ENCODE measurements at regions not wholly inside any gene's neighbourhood (a gene's known extent, or its start where the extent isn't known, plus 50 kb on each side); places are given as distances from the start of the nearest gene placed in this dataset.

- H2AFZ ChIP-seq (ENCODE audit: control insufficient read depth, low read depth, low read length), result no peak overlapping the region
- DNase-seq (ENCODE audit: low read depth, low spot score), result no peak
- no peak for ATAC-seq
- SMC1A ChIA-PET (ENCODE audit: uncharacterized antibody, unreplicated experiment), result no interaction called here
- RAD21 ChIA-PET (ENCODE audit: unreplicated experiment), result no interaction called here
- H4K20me1 ChIP-seq (ENCODE audit: control insufficient read depth, insufficient read depth), result no peaks in the 10 kb centered on the region
- H3K27me3 ChIP-seq (replicated peaks in 1 of 2; ENCODE audit: control insufficient read depth in 2 of 2, insufficient read depth in 2 of 2, low read length in 1 of 2), result no peaks in the 10 kb centered on the region
- H3K27ac ChIP-seq (ENCODE audit: control insufficient read depth, insufficient read depth), result no peak overlapping the region
- H3K4me3 ChIP-seq, result no peak overlapping the region
- H3K9ac ChIP-seq (ENCODE audit: control insufficient read depth, insufficient read depth, low read length), result no peak overlapping the region
- no TSS peak for BruUV-seq (replicated peaks)
- in situ Hi-C loops (cut with MboI), result no loop called here
- no peaks in the 10 kb centered on the region for H3K9me3 ChIP-seq (replicated peaks; ENCODE audit: control insufficient read depth, insufficient read depth, low read length)
- no peaks in the 10 kb centered on the region for H3K36me3 ChIP-seq (ENCODE audit: control insufficient read depth in 2 of 2, insufficient read depth in 2 of 2, low read length in 1 of 2)
- CTCF ChIA-PET, result no interaction called here
- POLR2A ChIA-PET, result no interaction called here
- intact Hi-C loops (cut with micrococcal nuclease; ENCODE audit: unreplicated experiment), result no loop called here
- FAIRE-seq, result no peak
- H3K4me2 ChIP-seq (ENCODE audit: control insufficient read depth, insufficient read depth), result no peak overlapping the region
- H3K4me1 ChIP-seq (ENCODE audit: control insufficient read depth, insufficient read depth, low read length), result no peaks in the 10 kb centered on the region
- no peak for TF ChIP-seq GABPA (IDR thresholded peaks at IDR 0.05; ENCODE audit: low read depth)
- 63% methylated on average over 10 of the region's 10 CpGs for WGBS (ENCODE audit: insufficient coverage, insufficient replicate concordance, low lambda C conversion rate, missing lambda C conversion rate)
- no peaks in the 10 kb centered on the region for H3K79me2 ChIP-seq (ENCODE audit: control insufficient read depth, insufficient read depth, low read length)
Observed at GRCh38 chr6:106823732-106824351, 150.7 kb downstream of the CD24 start.

GRCh38 chr6:106823058-106823457, 151.5 kb downstream of the CD24 start:
- intact Hi-C loops (cut with micrococcal nuclease; ENCODE audit: unreplicated experiment), result no loop called here
- no peaks in the 10 kb centered on the region for H4K20me1 ChIP-seq (ENCODE audit: control insufficient read depth, insufficient read depth)
- ChIA-PET SMC1A (ENCODE audit: uncharacterized antibody, unreplicated experiment) (no interaction called here), POLR2A (no interaction called here), CTCF (no interaction called here), RAD21 (ENCODE audit: unreplicated experiment) (no interaction called here)
- DNase-seq (ENCODE audit: low read depth, low spot score) (no peak), ATAC-seq (no peak), FAIRE-seq (no peak)
- no peaks in the 10 kb centered on the region for H3K4me1 ChIP-seq (ENCODE audit: control insufficient read depth, insufficient read depth, low read length)
- no peaks in the 10 kb centered on the region for H3K9me3 ChIP-seq (replicated peaks; ENCODE audit: control insufficient read depth, insufficient read depth, low read length)
- in situ Hi-C loops (cut with MboI), result no loop called here
- H2AFZ ChIP-seq (ENCODE audit: control insufficient read depth, low read depth, low read length), result no peak overlapping the region
- no TSS peak for BruUV-seq (replicated peaks)
- H3K36me3 ChIP-seq (ENCODE audit: control insufficient read depth in 2 of 2, insufficient read depth in 2 of 2, low read length in 1 of 2), result no peaks in the 10 kb centered on the region
- no peak overlapping the region for H3K4me3 ChIP-seq
- no peak overlapping the region for H3K9ac ChIP-seq (ENCODE audit: control insufficient read depth, insufficient read depth, low read length)
- no peaks in the 10 kb centered on the region for H3K79me2 ChIP-seq (ENCODE audit: control insufficient read depth, insufficient read depth, low read length)
- no peak overlapping the region for H3K27ac ChIP-seq (ENCODE audit: control insufficient read depth, insufficient read depth)
- WGBS (ENCODE audit: insufficient coverage, insufficient replicate concordance, low lambda C conversion rate, missing lambda C conversion rate), result 35% methylated on average over 5 of the region's 5 CpGs
- H3K27me3 ChIP-seq (replicated peaks in 1 of 2; ENCODE audit: control insufficient read depth in 2 of 2, insufficient read depth in 2 of 2, low read length in 1 of 2), result no peaks in the 10 kb centered on the region
- TF ChIP-seq SMAD1 (IDR thresholded peaks at IDR 0.05; ENCODE audit: low read depth, partially characterized antibody) (no peak), LARP7 (IDR thresholded peaks at IDR 0.05) (no peak), NR2C1 (IDR thresholded peaks at IDR 0.05) (no peak), HDAC6 (IDR thresholded peaks at IDR 0.05; ENCODE audit: unreplicated experiment) (no peak)
- H3K4me2 ChIP-seq (ENCODE audit: control insufficient read depth, insufficient read depth), result no peak overlapping the region
